ENCODE measurements at regions not wholly inside any gene's neighbourhood (a gene's known extent, or its start where the extent isn't known, plus 50 kb on each side); places are given as distances from the start of the nearest gene placed in this dataset.

DNA sequence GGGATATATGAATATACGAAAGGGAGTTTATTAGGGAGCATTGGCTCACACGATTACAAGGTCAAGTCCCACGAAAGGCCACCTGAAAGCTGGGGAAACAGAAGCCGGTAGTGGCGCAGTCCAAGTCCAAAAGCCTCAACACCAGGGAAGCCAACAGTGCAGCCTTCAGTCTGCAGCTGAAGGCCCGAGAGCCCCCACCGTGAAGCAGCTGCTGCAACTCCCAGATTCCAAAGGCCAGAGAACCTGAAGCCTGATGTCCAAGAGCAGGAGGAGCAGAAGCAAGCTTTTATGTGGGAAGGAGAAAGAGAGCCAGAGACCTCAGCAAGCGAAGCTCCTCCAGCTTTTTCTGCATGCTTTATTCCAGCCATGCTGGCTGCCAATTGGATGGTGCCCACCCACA, 275.8 kb downstream of the PTTG2 start:
- H3K79me2 ChIP-seq (ENCODE audit: insufficient read depth, low read length): no peaks in the 10 kb centered on the region

DNA sequence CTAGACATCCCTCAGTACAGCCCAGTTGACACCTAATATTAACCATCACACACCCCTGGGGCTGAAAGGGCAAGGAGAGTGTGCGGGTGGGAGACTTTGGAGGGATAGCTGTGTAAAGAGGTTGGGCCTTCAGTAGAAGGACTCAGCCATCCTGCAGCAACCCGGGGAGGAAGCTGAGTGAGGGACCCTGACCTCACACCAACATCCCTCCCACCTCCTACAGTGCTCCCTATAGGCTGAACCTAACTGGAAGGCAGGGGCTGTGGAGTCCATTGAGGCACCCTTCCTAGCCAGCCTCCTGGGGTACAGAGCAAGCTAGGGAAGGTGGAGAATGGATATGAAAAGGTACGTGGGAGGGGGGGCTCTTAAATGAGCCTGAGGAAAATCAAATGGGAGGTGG, 276.3 kb downstream of the PTTG2 start:
- no peaks in the 10 kb centered on the region for H3K27me3 ChIP-seq (ENCODE audit: insufficient read depth, low read length)
- no peaks in the 10 kb centered on the region for H3F3A ChIP-seq (ENCODE audit: insufficient read depth, low read length)
- no peak overlapping the region for H3K4me2 ChIP-seq (ENCODE audit: low read length)
- no peaks in the 10 kb centered on the region for H3K79me2 ChIP-seq (ENCODE audit: insufficient read depth, low read length)
- H3K4me1 ChIP-seq (ENCODE audit: insufficient read depth, low read length, severe bottlenecking): no peaks in the 10 kb centered on the region
- no peak overlapping the region for H2AFZ ChIP-seq (ENCODE audit: low read length)
- no peaks in the 10 kb centered on the region for H4K20me1 ChIP-seq (ENCODE audit: insufficient read depth, low read length)
- H3K9ac ChIP-seq (ENCODE audit: low read length): no peak overlapping the region
- H3K9me3 ChIP-seq (ENCODE audit: low read length): no peaks in the 10 kb centered on the region
- H3K36me3 ChIP-seq (ENCODE audit: insufficient read depth, low read length): no peaks in the 10 kb centered on the region
- no peak overlapping the region for H3K4me3 ChIP-seq (ENCODE audit: low read depth, low read length, poor library complexity, severe bottlenecking)
- H3K9me2 ChIP-seq (ENCODE audit: low read depth, low read length): no peaks in the 10 kb centered on the region
- H3K27ac ChIP-seq (ENCODE audit: low read depth, low read length, poor library complexity, severe bottlenecking): no peak overlapping the region
- TF ChIP-seq, protein P1, sequence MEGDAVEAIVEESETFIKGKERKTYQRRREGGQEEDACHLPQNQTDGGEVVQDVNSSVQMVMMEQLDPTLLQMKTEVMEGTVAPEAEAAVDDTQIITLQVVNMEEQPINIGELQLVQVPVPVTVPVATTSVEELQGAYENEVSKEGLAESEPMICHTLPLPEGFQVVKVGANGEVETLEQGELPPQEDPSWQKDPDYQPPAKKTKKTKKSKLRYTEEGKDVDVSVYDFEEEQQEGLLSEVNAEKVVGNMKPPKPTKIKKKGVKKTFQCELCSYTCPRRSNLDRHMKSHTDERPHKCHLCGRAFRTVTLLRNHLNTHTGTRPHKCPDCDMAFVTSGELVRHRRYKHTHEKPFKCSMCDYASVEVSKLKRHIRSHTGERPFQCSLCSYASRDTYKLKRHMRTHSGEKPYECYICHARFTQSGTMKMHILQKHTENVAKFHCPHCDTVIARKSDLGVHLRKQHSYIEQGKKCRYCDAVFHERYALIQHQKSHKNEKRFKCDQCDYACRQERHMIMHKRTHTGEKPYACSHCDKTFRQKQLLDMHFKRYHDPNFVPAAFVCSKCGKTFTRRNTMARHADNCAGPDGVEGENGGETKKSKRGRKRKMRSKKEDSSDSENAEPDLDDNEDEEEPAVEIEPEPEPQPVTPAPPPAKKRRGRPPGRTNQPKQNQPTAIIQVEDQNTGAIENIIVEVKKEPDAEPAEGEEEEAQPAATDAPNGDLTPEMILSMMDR (IDR thresholded peaks at IDR 0.05; ENCODE audit: low read length): no peak

More for the DNA sequence above, 275.8 kb downstream of the PTTG2 start:
- Histone ChIP-seq H3F3A (ENCODE audit: insufficient read depth, low read length) (no peaks in the 10 kb centered on the region), H4K20me1 (ENCODE audit: insufficient read depth, low read length) (no peaks in the 10 kb centered on the region), H3K36me3 (ENCODE audit: insufficient read depth, low read length) (no peaks in the 10 kb centered on the region), H3K9ac (ENCODE audit: low read length) (no peak overlapping the region), H3K4me1 (ENCODE audit: insufficient read depth, low read length, severe bottlenecking) (no peaks in the 10 kb centered on the region), H2AFZ (ENCODE audit: low read length) (no peak overlapping the region), H3K27ac (ENCODE audit: low read depth, low read length, poor library complexity, severe bottlenecking) (no peak overlapping the region), H3K4me3 (ENCODE audit: low read depth, low read length, poor library complexity, severe bottlenecking) (no peak overlapping the region), H3K4me2 (ENCODE audit: low read length) (no peak overlapping the region), H3K27me3 (ENCODE audit: insufficient read depth, low read length) (no peaks in the 10 kb centered on the region), H3K9me2 (ENCODE audit: low read depth, low read length) (no peaks in the 10 kb centered on the region), H3K9me3 (ENCODE audit: low read length) (no peaks in the 10 kb centered on the region)
- TF ChIP-seq, protein P1 (IDR thresholded peaks at IDR 0.05; ENCODE audit: low read length): no peak
- no peak for TF ChIP-seq EZH2 (IDR thresholded peaks at IDR 0.05; ENCODE audit: borderline replicate concordance, low read length)

DNA sequence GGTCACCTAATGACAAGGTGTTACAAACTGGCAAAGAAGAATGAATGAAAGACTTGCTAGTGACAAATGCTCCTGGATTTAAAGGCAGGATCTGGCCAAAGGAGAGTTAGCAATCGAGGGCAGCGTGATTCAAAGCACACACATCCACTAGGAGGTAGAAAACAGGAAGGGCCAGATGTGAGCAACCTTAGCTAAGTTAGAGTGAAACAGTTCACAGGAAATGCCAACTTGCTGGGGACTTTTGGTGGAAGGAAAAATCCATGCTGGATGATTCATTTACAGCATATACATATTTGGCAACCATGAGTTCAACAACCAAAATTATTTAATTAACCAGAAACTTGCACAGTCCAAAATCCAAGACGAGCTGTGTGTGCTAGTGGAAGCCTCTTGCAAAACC, 276.9 kb downstream of the PTTG2 start:
- Histone ChIP-seq H3K9me2 (ENCODE audit: low read depth, low read length) (no peaks in the 10 kb centered on the region), H3K4me1 (ENCODE audit: insufficient read depth, low read length, severe bottlenecking) (no peaks in the 10 kb centered on the region), H2AFZ (ENCODE audit: low read length) (no peak overlapping the region), H3K79me2 (ENCODE audit: insufficient read depth, low read length) (no peaks in the 10 kb centered on the region), H3K4me2 (ENCODE audit: low read length) (no peak overlapping the region), H3K27ac (ENCODE audit: low read depth, low read length, poor library complexity, severe bottlenecking) (no peak overlapping the region), H3K9me3 (ENCODE audit: low read length) (no peaks in the 10 kb centered on the region), H4K20me1 (ENCODE audit: insufficient read depth, low read length) (no peaks in the 10 kb centered on the region), H3K4me3 (ENCODE audit: low read depth, low read length, poor library complexity, severe bottlenecking) (no peak overlapping the region), H3F3A (ENCODE audit: insufficient read depth, low read length) (no peaks in the 10 kb centered on the region), H3K27me3 (ENCODE audit: insufficient read depth, low read length) (no peaks in the 10 kb centered on the region), H3K9ac (ENCODE audit: low read length) (no peak overlapping the region), H3K36me3 (ENCODE audit: insufficient read depth, low read length) (no peaks in the 10 kb centered on the region)
- TF ChIP-seq, protein P1 (IDR thresholded peaks at IDR 0.05; ENCODE audit: low read length): no peak
- TF ChIP-seq EZH2 (IDR thresholded peaks at IDR 0.05; ENCODE audit: borderline replicate concordance, low read length): no peak

Measured in OCI-LY1 (cell line).